GM12891 (cell line): ENCODE measurements at regions not wholly inside any gene's neighbourhood (a gene's known extent, or its start where the extent isn't known, plus 50 kb on each side); places are given as distances from the start of the nearest gene placed in this dataset.
"Not testable (repeated sequence)": the region's sequence is repeated elsewhere in the genome, so short reads cannot be mapped to it uniquely, and the experiment has no call there.

Source experiments
- DNase-seq: peaks from one replicate; pipeline ENCODE4 v3.0.0; 2011; ENCODE audit warnings: low spot score; ENCODE audit not compliant: insufficient read length
- FAIRE-seq: peaks from 2 replicates; lab custom pipeline; 2011; peaks lifted over from hg19 to GRCh38; lab: Jason Lieb, UNC
- PAX5 ChIP-seq: IDR thresholded peaks from 2 replicates; pipeline ENCODE4 v1.6.1; 2011; ENCODE audit warnings: low read length, moderate library complexity, mild to moderate bottlenecking; ENCODE audit not compliant: insufficient read depth, severe bottlenecking
- POLR2A ChIP-seq: IDR thresholded peaks from 2 replicates; pipeline ENCODE4 v1.6.1; 2011; ENCODE audit warnings: low read depth, low read length, control low read depth
- POLR2AphosphoS5 ChIP-seq: IDR thresholded peaks from 2 replicates; pipeline ENCODE4 v1.6.1; 2011; ENCODE audit warnings: low read depth, low read length, control low read depth
- POU2F2 ChIP-seq: IDR thresholded peaks from 2 replicates; pipeline ENCODE4 v1.6.1; 2011; ENCODE audit warnings: low read depth, mild to moderate bottlenecking, control low read depth, low read length, moderate library complexity
- SPI1 ChIP-seq: IDR thresholded peaks from 2 replicates; pipeline ENCODE4 v1.6.1; 2011; ENCODE audit warnings: low read depth, low read length, control low read depth
- TAF1 ChIP-seq: IDR thresholded peaks from 2 replicates; pipeline ENCODE4 v1.6.1; 2011; ENCODE audit warnings: low read depth, low read length, control low read depth

GRCh38 chr4:82099928-82100579 is 273.7 kb downstream of the HNRNPD start:
- FAIRE-seq (no peak), DNase-seq (no peak)
- TF ChIP-seq POU2F2 (no peak), TAF1 (no peak), PAX5 (no peak)

GRCh38 chr4:82097504-82097903 is 276.3 kb downstream of the HNRNPD start:
- TF ChIP-seq TAF1, result no peak
- no peak for TF ChIP-seq SPI1
- TF ChIP-seq POLR2A, result no peak
- DNase-seq, result no peak
- FAIRE-seq, result no peak

- no peak for FAIRE-seq
- DNase-seq, result no peak
Observed at GRCh38 chr4:82090717-82091116, 283.1 kb downstream of the HNRNPD start.

DNA sequence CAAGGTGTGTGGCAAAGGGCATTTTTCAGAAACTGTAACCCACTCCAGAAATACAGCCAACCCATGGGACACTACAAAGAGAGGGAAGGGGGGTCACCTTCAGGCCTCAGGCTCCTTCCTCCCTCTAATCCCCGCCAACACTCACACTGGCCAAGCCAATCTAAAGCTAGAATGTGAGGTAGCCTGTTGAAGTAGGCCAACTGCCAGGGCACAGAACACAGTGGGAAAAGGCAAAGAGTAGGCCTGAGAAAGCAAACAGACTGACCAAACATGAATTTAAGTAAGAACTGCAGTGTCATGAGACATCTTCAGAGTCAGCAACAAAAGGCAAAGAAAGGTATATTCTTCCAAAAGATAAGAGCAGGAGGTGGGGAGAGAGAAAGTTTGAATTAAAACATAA is 289.0 kb downstream of the HNRNPD start:
- no peak for FAIRE-seq
- TF ChIP-seq POU2F2 (no peak), TAF1 (no peak), POLR2A (no peak), PAX5 (no peak), POLR2AphosphoS5 (no peak), SPI1 (no peak)

More at GRCh38 chr4:82090717-82091116, 283.1 kb downstream of the HNRNPD start:
- no peak for TF ChIP-seq PAX5
- TF ChIP-seq POLR2AphosphoS5, result no peak
- no peak for TF ChIP-seq SPI1
- TF ChIP-seq TAF1, result no peak
- TF ChIP-seq POU2F2, result no peak
- TF ChIP-seq POLR2A, result no peak

GRCh38 chr4:82077471-82077995 is 296.3 kb downstream of the HNRNPD start:
- FAIRE-seq, DNase-seq: not testable (repeated sequence)

More for the DNA sequence above, 289.0 kb downstream of the HNRNPD start:
- no peak for DNase-seq

DNA sequence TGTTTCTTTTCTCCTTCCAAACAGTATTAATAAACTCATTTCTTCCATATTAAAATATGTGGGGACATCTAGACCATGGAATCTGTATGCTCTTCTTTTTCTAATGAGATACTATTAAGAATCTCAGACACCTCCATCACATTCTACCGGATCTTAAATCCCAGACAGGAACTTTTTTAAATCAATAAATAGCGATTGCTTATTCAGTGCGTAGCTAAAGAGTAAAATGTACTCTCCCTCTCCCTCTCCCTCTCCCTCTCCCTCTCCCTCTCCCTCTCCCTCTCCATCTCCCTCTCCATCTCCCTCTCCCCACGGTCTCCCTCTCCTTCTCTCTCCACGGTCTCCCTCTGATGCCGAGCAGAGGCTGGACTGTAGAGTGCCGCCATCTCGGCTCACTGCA is 297.0 kb downstream of the HNRNPD start:
- FAIRE-seq (no peak), DNase-seq (no peak)
- no peak for TF ChIP-seq POLR2A
- TF ChIP-seq PAX5, result no peak
- no peak for TF ChIP-seq POU2F2

DNA sequence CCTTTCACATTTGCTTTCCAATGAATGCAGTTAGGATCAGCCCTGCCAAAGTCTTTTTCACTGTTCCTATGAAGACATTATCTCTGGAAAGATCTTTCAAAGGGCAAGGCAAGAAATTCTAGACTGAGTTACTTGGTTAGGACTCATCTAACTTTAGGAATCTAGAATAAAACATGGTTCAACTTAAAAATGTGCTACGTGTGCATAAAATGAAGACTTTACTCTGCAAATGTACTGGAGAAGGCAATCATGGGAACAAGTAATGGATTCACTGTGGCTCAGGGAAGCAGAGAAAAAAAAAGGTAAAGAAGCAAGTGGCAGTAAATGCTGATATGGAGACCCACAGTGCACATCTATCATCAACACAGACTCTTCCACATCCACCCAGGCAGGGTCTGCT is 297.4 kb downstream of the HNRNPD start:
- TF ChIP-seq TAF1, result no peak
- TF ChIP-seq PAX5, result no peak
- no peak for FAIRE-seq

GRCh38 chr4:82071951-82072350 is 301.8 kb downstream of the HNRNPD start:
- TF ChIP-seq POLR2AphosphoS5 (no peak), POU2F2 (no peak), SPI1 (no peak), PAX5 (no peak), TAF1 (no peak), POLR2A (no peak)
- no peak for DNase-seq
- FAIRE-seq, result no peak

More for the DNA sequence above, 297.4 kb downstream of the HNRNPD start:
- no peak for DNase-seq

DNA sequence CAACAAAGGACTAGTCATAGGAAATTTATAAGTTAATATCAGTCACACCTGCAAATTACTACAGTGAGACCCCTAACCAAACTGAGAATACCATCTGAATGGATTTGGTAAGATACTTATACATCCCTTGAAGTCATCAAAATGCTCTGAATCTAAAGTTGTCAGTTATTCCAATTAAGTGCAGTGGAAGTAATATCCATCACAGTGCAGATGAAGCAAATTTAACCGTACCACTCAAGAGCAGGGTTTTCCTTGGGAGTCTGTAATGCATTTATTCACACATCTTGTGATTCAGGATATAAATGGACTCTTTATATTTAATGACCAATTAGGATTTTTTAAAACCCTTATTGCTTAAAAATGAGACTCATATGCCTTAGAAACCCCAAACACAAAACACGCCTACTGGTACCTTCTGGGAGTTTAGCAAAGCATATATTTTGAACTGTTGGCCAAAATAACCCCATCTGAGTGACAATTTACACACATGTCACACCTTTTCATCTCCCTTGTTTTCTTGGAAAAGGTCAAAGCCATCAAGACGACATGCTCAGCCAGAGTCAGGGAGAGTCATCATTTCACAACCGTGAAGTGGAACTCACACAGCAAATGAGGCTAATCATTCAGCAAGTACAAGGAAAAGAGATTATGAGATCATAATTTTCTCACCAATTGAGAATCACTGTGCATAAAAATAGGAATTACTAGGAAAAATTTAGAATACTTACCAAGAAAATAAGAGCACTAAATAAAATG is 303.7 kb downstream of the HNRNPD start:
- TF ChIP-seq SPI1 (no peak), POLR2AphosphoS5 (no peak), POU2F2 (no peak), PAX5 (no peak), POLR2A (no peak), TAF1 (no peak)
- FAIRE-seq, result no peak
- DNase-seq, result no peak

DNA sequence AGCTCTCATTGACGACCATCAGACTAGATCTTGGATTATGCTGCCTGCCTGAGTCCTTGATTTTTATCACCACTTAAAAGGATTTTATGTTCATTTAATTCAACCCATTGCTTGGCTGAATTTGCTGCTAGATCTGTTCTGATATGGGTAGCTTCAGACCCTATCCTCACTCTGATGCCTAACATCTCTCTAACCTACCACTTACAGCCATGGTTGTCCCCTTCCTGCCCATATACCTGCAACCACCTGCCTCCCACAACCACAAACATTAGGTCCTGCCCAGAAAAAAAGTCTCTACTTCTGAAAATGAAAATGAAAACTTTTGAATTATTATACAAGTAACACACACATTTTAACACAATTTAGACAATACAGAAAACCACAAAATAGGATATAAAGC is 310.8 kb downstream of the HNRNPD start:
- no peak for DNase-seq

More for the DNA sequence above, 310.8 kb downstream of the HNRNPD start:
- no peak for FAIRE-seq
- TF ChIP-seq POLR2A, result no peak
- TF ChIP-seq POU2F2, result no peak
- TF ChIP-seq TAF1, result no peak
- TF ChIP-seq PAX5, result no peak
- no peak for TF ChIP-seq POLR2AphosphoS5
- TF ChIP-seq SPI1, result no peak
